ENCODE measurements at regions not wholly inside any gene's neighbourhood (a gene's known extent, or its start where the extent isn't known, plus 50 kb on each side); places are given as distances from the start of the nearest gene placed in this dataset.
"Not testable (repeated sequence)": the region's sequence is repeated elsewhere in the genome, so short reads cannot be mapped to it uniquely, and the experiment has no call there.

GRCh38 chr21:25531538-25532250 is 75.6 kb downstream of the MRPL39 start:
- not testable (repeated sequence) for DNase-seq (ENCODE audit: low read depth, low spot score)

- no peak for DNase-seq (ENCODE audit: low read depth, low spot score)
Measured at GRCh38 chr21:25528515-25528914, 78.8 kb downstream of the MRPL39 start.

GRCh38 chr21:25518491-25518911 is 88.8 kb downstream of the MRPL39 start:
- DNase-seq (ENCODE audit: low read depth, low spot score), result no peak

GRCh38 chr21:25515484-25516405 is 91.5 kb downstream of the MRPL39 start:
- no peak for DNase-seq (ENCODE audit: low read depth, low spot score)

- DNase-seq (ENCODE audit: low read depth, low spot score), result no peak
Measured at GRCh38 chr21:25513810-25514209, 93.5 kb downstream of the MRPL39 start.

- no peak for DNase-seq (ENCODE audit: low read depth, low spot score)
Measured at GRCh38 chr21:25512095-25513081, 94.9 kb downstream of the MRPL39 start.

GRCh38 chr21:25509862-25510261 is 97.4 kb downstream of the MRPL39 start:
- no peak for DNase-seq (ENCODE audit: low read depth, low spot score)

- DNase-seq (ENCODE audit: low read depth, low spot score), result no peak
Measured at GRCh38 chr21:25508364-25508763, 98.9 kb downstream of the MRPL39 start.

GRCh38 chr21:25507522-25507921 is 99.8 kb downstream of the MRPL39 start:
- DNase-seq (ENCODE audit: low read depth, low spot score), result no peak

GRCh38 chr21:25506887-25507286 is 100.4 kb downstream of the MRPL39 start:
- no peak for DNase-seq (ENCODE audit: low read depth, low spot score)

GRCh38 chr21:25506261-25506660 is 101.0 kb downstream of the MRPL39 start:
- DNase-seq (ENCODE audit: low read depth, low spot score), result no peak

GRCh38 chr21:25503981-25504380 is 103.3 kb downstream of the MRPL39 start:
- no peak for DNase-seq (ENCODE audit: low read depth, low spot score)

GRCh38 chr21:25501996-25502665 is 105.2 kb downstream of the MRPL39 start:
- no peak for DNase-seq (ENCODE audit: low read depth, low spot score)

GRCh38 chr21:25501462-25501861 is 105.8 kb downstream of the MRPL39 start:
- DNase-seq (ENCODE audit: low read depth, low spot score), result no peak

GRCh38 chr21:25500598-25500997 is 106.7 kb downstream of the MRPL39 start:
- DNase-seq (ENCODE audit: low read depth, low spot score), result no peak

GRCh38 chr21:25496825-25497482 is 110.3 kb downstream of the MRPL39 start:
- DNase-seq (ENCODE audit: low read depth, low spot score), result no peak

GRCh38 chr21:25494804-25495203 is 112.5 kb downstream of the MRPL39 start:
- no peak for DNase-seq (ENCODE audit: low read depth, low spot score)

- no peak for DNase-seq (ENCODE audit: low read depth, low spot score)
Measured at GRCh38 chr21:25493722-25494121, 113.6 kb downstream of the MRPL39 start.

- DNase-seq (ENCODE audit: low read depth, low spot score), result no peak
Measured at GRCh38 chr21:25491267-25491666, 116.0 kb downstream of the MRPL39 start.

GRCh38 chr21:25490742-25491141 is 116.5 kb downstream of the MRPL39 start:
- DNase-seq (ENCODE audit: low read depth, low spot score), result no peak

Data from activated CD4-positive, CD25-positive, alpha-beta regulatory T cell treated with anti-CD3 and anti-CD28 coated beads, Interleukin-2, amount 50 U/mL, for 16 hours (primary cell).